ENCODE measurements at regions not wholly inside any gene's neighbourhood (a gene's known extent, or its start where the extent isn't known, plus 50 kb on each side); places are given as distances from the start of the nearest gene placed in this dataset.

DNA sequence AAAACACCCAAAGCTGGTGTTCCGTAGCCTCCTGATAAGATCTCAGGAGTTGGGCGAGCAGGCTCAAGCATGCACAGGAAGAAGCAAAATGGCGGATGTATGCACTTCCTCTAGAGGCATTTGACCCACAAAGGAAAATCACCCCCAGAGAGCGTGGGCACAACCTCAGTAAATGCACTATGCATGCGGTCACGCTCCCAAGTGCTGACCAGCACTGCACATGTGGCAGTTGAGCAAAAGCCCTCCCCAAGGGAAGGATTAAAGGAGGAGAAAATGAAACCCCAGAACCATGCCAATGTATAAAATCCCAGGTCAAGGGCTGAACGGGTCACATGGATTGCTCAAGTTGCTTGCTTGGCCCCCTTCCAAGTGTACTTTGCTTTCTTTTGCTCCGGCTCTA lies 289.4 kb upstream of the IGF1R start:
- no peak for TF ChIP-seq EZH2 (IDR thresholded peaks at IDR 0.05; ENCODE audit: borderline replicate concordance, low read length)
- TF ChIP-seq, protein P1, sequence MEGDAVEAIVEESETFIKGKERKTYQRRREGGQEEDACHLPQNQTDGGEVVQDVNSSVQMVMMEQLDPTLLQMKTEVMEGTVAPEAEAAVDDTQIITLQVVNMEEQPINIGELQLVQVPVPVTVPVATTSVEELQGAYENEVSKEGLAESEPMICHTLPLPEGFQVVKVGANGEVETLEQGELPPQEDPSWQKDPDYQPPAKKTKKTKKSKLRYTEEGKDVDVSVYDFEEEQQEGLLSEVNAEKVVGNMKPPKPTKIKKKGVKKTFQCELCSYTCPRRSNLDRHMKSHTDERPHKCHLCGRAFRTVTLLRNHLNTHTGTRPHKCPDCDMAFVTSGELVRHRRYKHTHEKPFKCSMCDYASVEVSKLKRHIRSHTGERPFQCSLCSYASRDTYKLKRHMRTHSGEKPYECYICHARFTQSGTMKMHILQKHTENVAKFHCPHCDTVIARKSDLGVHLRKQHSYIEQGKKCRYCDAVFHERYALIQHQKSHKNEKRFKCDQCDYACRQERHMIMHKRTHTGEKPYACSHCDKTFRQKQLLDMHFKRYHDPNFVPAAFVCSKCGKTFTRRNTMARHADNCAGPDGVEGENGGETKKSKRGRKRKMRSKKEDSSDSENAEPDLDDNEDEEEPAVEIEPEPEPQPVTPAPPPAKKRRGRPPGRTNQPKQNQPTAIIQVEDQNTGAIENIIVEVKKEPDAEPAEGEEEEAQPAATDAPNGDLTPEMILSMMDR (IDR thresholded peaks at IDR 0.05; ENCODE audit: low read length), result no peak
- H3K27me3 ChIP-seq (ENCODE audit: insufficient read depth, low read length), result no peaks in the 10 kb centered on the region
- no peaks in the 10 kb centered on the region for H4K20me1 ChIP-seq (ENCODE audit: insufficient read depth, low read length)
- H3K27ac ChIP-seq (ENCODE audit: low read depth, low read length, poor library complexity, severe bottlenecking), result no peak overlapping the region
- H3K9ac ChIP-seq (ENCODE audit: low read length), result no peak overlapping the region
- no peaks in the 10 kb centered on the region for H3K79me2 ChIP-seq (ENCODE audit: insufficient read depth, low read length)
- no peaks in the 10 kb centered on the region for H3F3A ChIP-seq (ENCODE audit: insufficient read depth, low read length)
- H3K4me1 ChIP-seq (ENCODE audit: insufficient read depth, low read length, severe bottlenecking), result no peaks in the 10 kb centered on the region
- H3K4me3 ChIP-seq (ENCODE audit: low read depth, low read length, poor library complexity, severe bottlenecking), result no peak overlapping the region
- H3K9me3 ChIP-seq (ENCODE audit: low read length), result no peaks in the 10 kb centered on the region
- H2AFZ ChIP-seq (ENCODE audit: low read length), result no peak overlapping the region
- H3K9me2 ChIP-seq (ENCODE audit: low read depth, low read length), result no peaks in the 10 kb centered on the region
- H3K4me2 ChIP-seq (ENCODE audit: low read length), result no peak overlapping the region
- no peaks in the 10 kb centered on the region for H3K36me3 ChIP-seq (ENCODE audit: insufficient read depth, low read length)

DNA sequence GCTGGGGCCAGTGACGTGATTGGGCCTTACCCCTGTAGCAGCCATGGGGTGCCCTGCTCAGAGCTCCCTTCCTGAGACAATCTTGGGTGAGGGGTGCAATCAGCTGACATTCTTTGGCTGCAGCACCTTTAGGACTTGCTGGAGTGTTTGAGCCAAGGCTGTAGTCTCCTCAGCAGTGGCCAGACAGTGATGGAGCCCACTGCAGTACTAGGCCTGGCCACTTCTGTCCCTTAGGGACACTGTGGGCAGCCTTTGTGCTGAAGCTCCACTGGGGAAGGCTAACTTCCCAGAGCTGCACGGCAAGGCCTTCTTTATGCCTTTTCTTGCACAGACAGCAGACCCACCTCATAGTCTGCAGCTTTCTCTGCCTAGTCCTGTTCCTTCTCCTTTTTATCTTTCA lies 284.9 kb upstream of the IGF1R start:
- H3K9me3 ChIP-seq (ENCODE audit: low read length), result no peaks in the 10 kb centered on the region
- H2AFZ ChIP-seq (ENCODE audit: low read length), result no peak overlapping the region
- H3K27ac ChIP-seq (ENCODE audit: low read depth, low read length, poor library complexity, severe bottlenecking), result no peak overlapping the region
- no peak overlapping the region for H3K4me2 ChIP-seq (ENCODE audit: low read length)
- H3K4me1 ChIP-seq (ENCODE audit: insufficient read depth, low read length, severe bottlenecking), result no peaks in the 10 kb centered on the region
- TF ChIP-seq, protein P1 (IDR thresholded peaks at IDR 0.05; ENCODE audit: low read length), result no peak
- no peak for TF ChIP-seq EZH2 (IDR thresholded peaks at IDR 0.05; ENCODE audit: borderline replicate concordance, low read length)
- H3K79me2 ChIP-seq (ENCODE audit: insufficient read depth, low read length), result no peaks in the 10 kb centered on the region
- H4K20me1 ChIP-seq (ENCODE audit: insufficient read depth, low read length), result no peaks in the 10 kb centered on the region
- H3F3A ChIP-seq (ENCODE audit: insufficient read depth, low read length), result no peaks in the 10 kb centered on the region
- H3K9me2 ChIP-seq (ENCODE audit: low read depth, low read length), result no peaks in the 10 kb centered on the region
- no peaks in the 10 kb centered on the region for H3K27me3 ChIP-seq (ENCODE audit: insufficient read depth, low read length)
- H3K4me3 ChIP-seq (ENCODE audit: low read depth, low read length, poor library complexity, severe bottlenecking), result no peak overlapping the region
- H3K36me3 ChIP-seq (ENCODE audit: insufficient read depth, low read length), result no peaks in the 10 kb centered on the region
- no peak overlapping the region for H3K9ac ChIP-seq (ENCODE audit: low read length)

DNA sequence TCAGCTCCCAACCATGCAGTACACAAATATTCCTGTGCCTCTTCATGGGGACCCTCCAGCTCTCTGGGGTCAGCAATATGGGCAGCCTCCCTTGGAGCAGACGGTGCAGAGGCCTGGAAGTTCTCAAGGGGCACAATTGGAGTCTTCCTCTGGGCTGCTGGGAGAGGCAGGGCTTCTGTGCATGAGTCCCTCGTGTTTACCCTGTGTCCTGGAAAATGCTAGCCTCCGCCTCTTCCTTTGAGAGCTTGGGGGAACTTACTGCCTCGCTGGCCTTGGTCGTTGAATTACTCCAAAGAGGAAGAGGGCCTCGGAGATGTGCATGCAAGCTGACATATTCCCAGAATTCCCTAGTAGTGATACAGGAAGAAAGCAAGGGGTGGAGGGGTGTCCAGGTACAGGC lies 284.4 kb upstream of the IGF1R start:
- Histone ChIP-seq H3F3A (ENCODE audit: insufficient read depth, low read length) (no peaks in the 10 kb centered on the region), H3K27ac (ENCODE audit: low read depth, low read length, poor library complexity, severe bottlenecking) (no peak overlapping the region), H3K4me3 (ENCODE audit: low read depth, low read length, poor library complexity, severe bottlenecking) (no peak overlapping the region), H3K4me1 (ENCODE audit: insufficient read depth, low read length, severe bottlenecking) (no peaks in the 10 kb centered on the region), H3K9me3 (ENCODE audit: low read length) (no peaks in the 10 kb centered on the region), H3K27me3 (ENCODE audit: insufficient read depth, low read length) (no peaks in the 10 kb centered on the region), H3K9ac (ENCODE audit: low read length) (no peak overlapping the region), H2AFZ (ENCODE audit: low read length) (no peak overlapping the region), H4K20me1 (ENCODE audit: insufficient read depth, low read length) (no peaks in the 10 kb centered on the region), H3K9me2 (ENCODE audit: low read depth, low read length) (no peaks in the 10 kb centered on the region), H3K79me2 (ENCODE audit: insufficient read depth, low read length) (no peaks in the 10 kb centered on the region), H3K36me3 (ENCODE audit: insufficient read depth, low read length) (no peaks in the 10 kb centered on the region), H3K4me2 (ENCODE audit: low read length) (no peak overlapping the region)
- TF ChIP-seq, protein P1 (IDR thresholded peaks at IDR 0.05; ENCODE audit: low read length), result no peak
- TF ChIP-seq EZH2 (IDR thresholded peaks at IDR 0.05; ENCODE audit: borderline replicate concordance, low read length), result no peak
